ENCODE measurements at regions not wholly inside any gene's neighbourhood (a gene's known extent, or its start where the extent isn't known, plus 50 kb on each side); places are given as distances from the start of the nearest gene placed in this dataset.

DNA sequence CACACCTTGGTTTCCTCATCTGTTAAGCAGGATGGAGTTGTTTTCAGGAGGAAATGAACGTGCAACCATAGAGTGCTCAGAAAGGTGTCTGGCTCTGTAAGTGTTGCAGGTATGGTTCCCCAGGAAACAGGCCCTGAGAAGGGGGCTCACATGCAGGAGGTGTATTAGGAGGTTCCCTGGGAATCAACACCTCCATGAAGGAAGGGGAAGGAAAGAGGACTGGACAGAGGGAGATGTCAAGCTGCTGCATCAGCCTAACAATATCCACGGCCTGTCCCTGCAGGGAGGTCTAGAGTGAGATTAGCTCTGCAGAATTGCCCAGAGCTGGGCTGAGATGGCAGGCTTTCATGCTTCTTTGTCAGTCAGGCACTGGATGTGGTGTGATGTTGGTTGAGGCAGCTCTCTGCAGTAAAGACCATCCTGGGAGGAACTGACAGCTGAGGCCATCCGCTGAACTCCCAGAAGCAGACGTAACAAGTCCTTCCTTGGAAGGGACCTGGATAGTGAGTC is 373.3 kb downstream of the ZNF536 start:
- DNase-seq (ENCODE audit: low read depth) = no peak
- no peak overlapping the region for H3K4me3 ChIP-seq (ENCODE audit: low read depth, low read length)
- TF ChIP-seq, protein P1, sequence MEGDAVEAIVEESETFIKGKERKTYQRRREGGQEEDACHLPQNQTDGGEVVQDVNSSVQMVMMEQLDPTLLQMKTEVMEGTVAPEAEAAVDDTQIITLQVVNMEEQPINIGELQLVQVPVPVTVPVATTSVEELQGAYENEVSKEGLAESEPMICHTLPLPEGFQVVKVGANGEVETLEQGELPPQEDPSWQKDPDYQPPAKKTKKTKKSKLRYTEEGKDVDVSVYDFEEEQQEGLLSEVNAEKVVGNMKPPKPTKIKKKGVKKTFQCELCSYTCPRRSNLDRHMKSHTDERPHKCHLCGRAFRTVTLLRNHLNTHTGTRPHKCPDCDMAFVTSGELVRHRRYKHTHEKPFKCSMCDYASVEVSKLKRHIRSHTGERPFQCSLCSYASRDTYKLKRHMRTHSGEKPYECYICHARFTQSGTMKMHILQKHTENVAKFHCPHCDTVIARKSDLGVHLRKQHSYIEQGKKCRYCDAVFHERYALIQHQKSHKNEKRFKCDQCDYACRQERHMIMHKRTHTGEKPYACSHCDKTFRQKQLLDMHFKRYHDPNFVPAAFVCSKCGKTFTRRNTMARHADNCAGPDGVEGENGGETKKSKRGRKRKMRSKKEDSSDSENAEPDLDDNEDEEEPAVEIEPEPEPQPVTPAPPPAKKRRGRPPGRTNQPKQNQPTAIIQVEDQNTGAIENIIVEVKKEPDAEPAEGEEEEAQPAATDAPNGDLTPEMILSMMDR (IDR thresholded peaks at IDR 0.05; ENCODE audit: insufficient read depth, low read depth, low read length) = no peak

- no peak for DNase-seq (ENCODE audit: low read depth)
- TF ChIP-seq, protein P1 (IDR thresholded peaks at IDR 0.05; ENCODE audit: insufficient read depth, low read depth, low read length) = no peak
These were observed 372.7 kb downstream of the ZNF536 start for GRCh38 chr19:30744741-30745475.

DNA sequence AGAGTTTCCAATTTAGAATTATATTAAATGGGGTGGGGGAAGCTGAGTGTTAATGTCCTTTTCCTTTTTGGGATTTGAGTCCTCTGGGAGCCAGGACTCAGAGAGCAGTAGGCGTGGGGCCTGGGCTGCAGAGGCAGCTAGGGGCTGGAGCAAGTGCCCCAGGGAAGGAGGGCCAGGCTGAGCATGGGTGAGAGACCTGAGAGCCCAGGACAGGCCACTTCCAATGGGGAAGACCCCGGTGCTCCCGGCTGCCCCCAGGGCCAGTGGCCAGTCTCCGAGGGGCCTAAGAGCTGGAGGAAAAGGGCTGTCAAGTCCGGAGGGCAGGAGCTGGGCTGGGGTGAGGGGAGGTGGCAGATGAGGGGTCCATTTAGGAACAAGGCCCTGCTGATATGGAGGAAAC is 371.5 kb downstream of the ZNF536 start:
- no peak overlapping the region for H3K4me3 ChIP-seq (ENCODE audit: low read depth, low read length)
- DNase-seq (ENCODE audit: low read depth) = no peak
- TF ChIP-seq, protein P1 (IDR thresholded peaks at IDR 0.05; ENCODE audit: insufficient read depth, low read depth, low read length) = no peak

More at GRCh38 chr19:30744741-30745475, 372.7 kb downstream of the ZNF536 start:
- no peak overlapping the region for H3K4me3 ChIP-seq (ENCODE audit: low read depth, low read length)

DNA sequence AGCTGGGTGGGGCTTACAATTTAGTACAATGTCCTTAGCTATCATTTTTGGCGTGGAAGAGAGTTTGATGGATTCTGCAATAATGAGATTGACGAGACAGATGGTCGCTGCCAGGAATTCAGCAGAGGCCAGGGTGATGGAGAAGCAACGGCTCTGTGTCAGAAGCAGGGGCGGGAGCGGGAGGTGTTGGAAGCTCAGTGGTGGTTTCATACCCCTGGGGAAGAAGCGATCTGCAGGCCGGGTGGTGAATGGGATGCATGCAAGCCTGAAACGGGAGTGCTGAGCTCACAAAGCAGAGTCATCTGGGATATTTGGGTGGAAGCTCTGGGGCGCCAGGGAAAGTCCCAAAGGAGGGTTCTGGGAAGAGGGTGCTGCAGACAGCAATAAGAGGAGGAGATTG is 370.8 kb downstream of the ZNF536 start:
- TF ChIP-seq, protein P1 (IDR thresholded peaks at IDR 0.05; ENCODE audit: insufficient read depth, low read depth, low read length) = no peak
- no peak for DNase-seq (ENCODE audit: low read depth)
- H3K4me3 ChIP-seq (ENCODE audit: low read depth, low read length) = no peak overlapping the region

DNA sequence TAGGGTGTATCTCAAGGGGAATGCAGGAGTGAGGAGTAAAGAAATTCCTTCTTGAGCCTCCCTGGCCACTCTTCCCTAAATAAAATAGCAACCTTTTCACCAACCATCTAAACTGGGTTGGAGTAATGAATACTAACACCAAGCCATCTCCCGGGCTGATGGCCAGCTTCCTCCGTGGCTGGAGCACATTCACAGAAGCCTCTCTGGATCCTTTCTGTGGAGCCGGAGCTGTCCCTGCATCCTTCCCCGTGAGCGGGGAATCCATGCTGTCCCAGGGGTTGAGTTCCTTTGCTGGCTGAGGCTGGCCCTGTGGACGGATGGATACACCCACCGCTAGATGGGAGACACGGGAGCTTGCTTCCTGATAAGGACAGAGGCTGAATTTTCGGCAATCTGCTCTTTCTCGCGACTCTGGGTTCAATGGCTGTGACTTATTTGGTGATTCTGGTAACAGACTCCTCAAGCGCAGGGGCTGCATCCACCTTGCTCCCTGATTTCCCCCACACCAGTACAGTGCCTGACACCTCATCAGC is 370.3 kb downstream of the ZNF536 start:
- no peak overlapping the region for H3K4me3 ChIP-seq (ENCODE audit: low read depth, low read length)
- TF ChIP-seq, protein P1 (IDR thresholded peaks at IDR 0.05; ENCODE audit: insufficient read depth, low read depth, low read length) = no peak
- DNase-seq (ENCODE audit: low read depth) = no peak

DNA sequence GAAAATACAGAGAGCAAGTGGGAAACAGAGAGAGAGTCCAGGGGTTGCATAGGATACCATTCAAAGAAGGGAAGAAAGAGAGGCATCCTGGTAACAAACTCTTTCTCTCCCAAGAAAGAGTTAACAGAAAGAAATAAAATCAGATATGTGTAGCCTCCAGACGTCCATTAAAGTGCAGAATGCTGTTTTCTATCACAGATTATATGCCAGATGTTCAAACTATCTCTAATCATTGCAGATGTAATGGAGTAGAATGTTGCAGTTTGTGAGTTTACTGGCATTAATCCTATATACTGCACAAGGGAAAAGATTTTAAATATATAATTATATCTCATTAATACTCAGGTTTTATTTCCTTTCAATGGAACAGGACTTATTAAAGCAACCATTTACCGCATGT is 369.4 kb downstream of the ZNF536 start:
- no peak overlapping the region for H3K4me3 ChIP-seq (ENCODE audit: low read depth, low read length)
- TF ChIP-seq, protein P1 (IDR thresholded peaks at IDR 0.05; ENCODE audit: insufficient read depth, low read depth, low read length) = no peak
- no peak for DNase-seq (ENCODE audit: low read depth)

Measured in fibroblast of villous mesenchyme (primary cell).